Uterus (tissue), 2 donors: ENCODE measurements at regions not wholly inside any gene's neighbourhood (a gene's known extent, or its start where the extent isn't known, plus 50 kb on each side); places are given as distances from the start of the nearest gene placed in this dataset.

Experiments used
- CTCF ChIP-seq, 4 experiments: fragments of 200-600 bp in 2 of 4; fragments of 450-650 bp in 2 of 4; sonication (generic) in 2 of 4; IDR thresholded peaks; one replicate each; pipeline ENCODE4 v1.5.1; 2016 to 2019; ENCODE audit warnings: antibody characterized with exemption in 4 of 4, mild to moderate bottlenecking in 2 of 4, moderate library complexity in 1 of 4
- POLR2A ChIP-seq, 2 donors: fragments of 450-650 bp; IDR thresholded peaks; one replicate each; pipeline ENCODE4 v1.6.1; 2016; ENCODE audit warnings: antibody characterized with exemption in 2 of 2, mild to moderate bottlenecking in 1 of 2, moderate library complexity in 1 of 2

GRCh38 chr12:28750946-28751685 lies 398.0 kb upstream of the FAR2 start:
- no peak for TF ChIP-seq CTCF (IDR thresholded peaks at IDR 0.05)
- TF ChIP-seq POLR2A (IDR thresholded peaks at IDR 0.05) = no peak
